ENCODE measurements at regions not wholly inside any gene's neighbourhood (a gene's known extent, or its start where the extent isn't known, plus 50 kb on each side); places are given as distances from the start of the nearest gene placed in this dataset.
"Not testable (repeated sequence)": the region's sequence is repeated elsewhere in the genome, so short reads cannot be mapped to it uniquely, and the experiment has no call there.

DNA sequence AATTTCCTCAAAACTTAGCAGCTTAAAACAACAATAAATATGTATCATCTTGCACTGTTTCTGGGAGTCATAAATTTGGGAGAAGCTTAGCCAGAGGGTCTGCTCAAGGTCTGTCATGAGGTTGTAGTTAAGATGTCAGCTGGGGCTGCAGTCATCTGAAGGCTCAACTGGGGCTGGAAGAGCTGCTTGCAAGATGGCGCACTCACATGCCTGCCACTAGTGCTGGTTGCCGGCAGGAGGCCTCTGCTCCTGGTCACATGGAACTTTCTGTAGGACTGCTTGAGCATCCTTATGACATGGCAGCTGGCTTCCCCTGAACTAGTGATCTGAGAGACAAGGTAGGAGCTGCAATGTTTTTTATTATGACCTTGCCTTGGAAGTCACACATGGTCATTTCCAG lies 215.5 kb upstream of the HAAO start:
- Histone ChIP-seq H3K4me3 (ENCODE audit: low read length) (no peak overlapping the region), H3K9me3 (replicated peaks; ENCODE audit: low read length) (no peaks in the 10 kb centered on the region), H3K9ac (ENCODE audit: low read depth, low read length) (no peak overlapping the region), H3K36me3 (ENCODE audit: insufficient read depth, low read length) (no peaks in the 10 kb centered on the region), H3K4me1 (ENCODE audit: control insufficient read depth, insufficient read depth, low read length) (no peaks in the 10 kb centered on the region), H3K27me3 (ENCODE audit: control insufficient read depth, insufficient read depth, low read length) (no peaks in the 10 kb centered on the region), H3K4me2 (ENCODE audit: low read length) (no peak overlapping the region)

DNA sequence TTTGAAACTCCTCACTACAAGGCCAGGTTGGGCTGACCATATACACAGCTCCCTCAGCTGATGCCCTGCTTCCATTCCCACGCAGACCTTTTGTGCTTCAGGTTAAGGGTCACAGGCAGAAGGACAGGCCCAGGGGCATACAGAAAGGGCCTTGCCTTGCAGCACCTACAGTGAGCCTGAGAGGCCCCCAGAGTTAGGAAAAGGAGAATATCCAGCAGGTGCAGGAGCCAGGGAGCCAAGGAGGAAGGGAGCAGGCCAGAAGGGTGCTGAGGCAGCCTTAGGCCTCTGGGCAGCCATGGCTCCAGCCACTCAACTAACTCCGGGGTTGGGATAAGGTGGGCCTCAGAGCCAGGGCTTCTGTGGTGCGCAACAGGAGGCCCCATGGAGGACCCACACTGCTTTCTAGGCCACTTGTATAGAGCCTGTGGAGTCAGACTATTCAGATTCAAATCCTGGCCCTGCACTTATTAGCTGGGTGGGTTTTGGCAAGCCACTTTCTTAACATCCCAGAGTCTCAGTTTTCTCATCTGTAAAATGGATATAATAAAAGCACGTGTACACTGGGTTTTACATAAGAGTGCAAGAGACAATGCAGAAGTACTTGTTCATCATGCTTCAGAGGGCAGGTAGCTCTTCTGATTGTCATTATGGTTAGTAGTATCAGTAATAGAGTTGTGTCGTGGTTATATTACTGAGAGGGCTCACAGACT lies 214.6 kb upstream of the HAAO start:
- Histone ChIP-seq H3K4me3 (ENCODE audit: low read length) (no peak overlapping the region), H3K9me3 (replicated peaks; ENCODE audit: low read length) (no peaks in the 10 kb centered on the region), H3K27me3 (ENCODE audit: control insufficient read depth, insufficient read depth, low read length) (no peaks in the 10 kb centered on the region), H3K9ac (ENCODE audit: low read depth, low read length) (no peak overlapping the region), H3K4me1 (ENCODE audit: control insufficient read depth, insufficient read depth, low read length) (no peaks in the 10 kb centered on the region), H3K36me3 (ENCODE audit: insufficient read depth, low read length) (no peaks in the 10 kb centered on the region), H3K4me2 (ENCODE audit: low read length) (no peak overlapping the region)

DNA sequence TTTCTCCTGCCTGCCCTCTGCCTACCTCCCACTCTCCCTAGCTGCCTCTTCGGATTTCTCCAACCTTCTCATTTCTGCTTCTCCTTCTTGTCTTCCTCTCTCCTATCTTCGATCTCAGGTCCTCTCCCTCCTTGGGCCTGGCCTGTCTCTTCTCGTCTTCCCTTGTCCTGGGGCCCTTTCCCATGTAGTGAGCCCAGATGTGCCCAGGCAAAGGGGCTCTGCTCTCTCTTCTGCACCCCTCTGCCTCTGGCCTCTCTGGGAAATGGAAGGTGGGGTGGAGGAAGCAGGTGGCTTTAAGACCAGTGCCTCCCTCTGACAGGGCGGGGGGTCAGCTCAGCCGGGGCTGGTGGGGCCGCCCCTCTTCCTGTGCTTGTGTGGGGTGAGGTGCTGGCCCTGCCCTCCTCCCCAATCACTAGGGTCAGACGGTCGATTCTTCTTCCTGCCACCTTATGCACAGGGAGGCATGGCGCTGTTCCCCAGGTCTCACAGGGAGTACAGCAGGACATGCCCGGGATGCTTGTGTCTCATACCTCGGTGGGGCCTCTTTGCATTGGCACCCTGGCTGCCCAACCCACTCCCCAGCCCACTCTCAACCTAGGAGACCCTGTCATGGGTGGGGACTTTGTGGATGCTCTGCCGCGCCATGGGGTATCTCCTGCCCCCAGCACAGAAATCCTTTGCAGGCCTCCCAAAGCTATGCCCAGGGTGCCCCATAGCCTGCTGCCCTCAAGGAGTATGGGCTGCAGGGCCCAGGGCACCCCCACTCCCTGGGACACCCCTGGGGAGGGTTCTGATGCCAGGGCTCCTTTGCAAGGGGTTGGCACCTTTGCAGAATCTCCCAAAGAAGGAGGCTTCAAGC lies 213.8 kb upstream of the HAAO start:
- H3K4me3 ChIP-seq (ENCODE audit: low read length): no peak overlapping the region
- H3K36me3 ChIP-seq (ENCODE audit: insufficient read depth, low read length): no peaks in the 10 kb centered on the region
- no peak overlapping the region for H3K9ac ChIP-seq (ENCODE audit: low read depth, low read length)
- no peaks in the 10 kb centered on the region for H3K27me3 ChIP-seq (ENCODE audit: control insufficient read depth, insufficient read depth, low read length)
- no peak overlapping the region for H3K4me2 ChIP-seq (ENCODE audit: low read length)
- no peaks in the 10 kb centered on the region for H3K9me3 ChIP-seq (replicated peaks; ENCODE audit: low read length)
- H3K4me1 ChIP-seq (ENCODE audit: control insufficient read depth, insufficient read depth, low read length): no peaks in the 10 kb centered on the region

- Histone ChIP-seq H3K4me3 (ENCODE audit: low read length) (no peak overlapping the region), H3K9ac (ENCODE audit: low read depth, low read length) (no peak overlapping the region), H3K4me2 (ENCODE audit: low read length) (no peak overlapping the region), H3K4me1 (ENCODE audit: control insufficient read depth, insufficient read depth, low read length) (no peaks in the 10 kb centered on the region), H3K27me3 (ENCODE audit: control insufficient read depth, insufficient read depth, low read length) (no peaks in the 10 kb centered on the region), H3K36me3 (ENCODE audit: insufficient read depth, low read length) (no peaks in the 10 kb centered on the region), H3K9me3 (replicated peaks; ENCODE audit: low read length) (no peaks in the 10 kb centered on the region)
These were observed 213.0 kb upstream of the HAAO start for GRCh38 chr2:43005245-43005974.

GRCh38 chr2:43004879-43005244 lies 212.5 kb upstream of the HAAO start:
- Histone ChIP-seq H3K9me3 (replicated peaks; ENCODE audit: low read length) (no peaks in the 10 kb centered on the region), H3K4me3 (ENCODE audit: low read length) (no peak overlapping the region), H3K36me3 (ENCODE audit: insufficient read depth, low read length) (no peaks in the 10 kb centered on the region), H3K9ac (ENCODE audit: low read depth, low read length) (no peak overlapping the region), H3K27me3 (ENCODE audit: control insufficient read depth, insufficient read depth, low read length) (no peaks in the 10 kb centered on the region), H3K4me2 (ENCODE audit: low read length) (no peak overlapping the region), H3K4me1 (ENCODE audit: control insufficient read depth, insufficient read depth, low read length) (no peaks in the 10 kb centered on the region)

- H3K4me1 ChIP-seq (ENCODE audit: control insufficient read depth, insufficient read depth, low read length); H3K36me3 ChIP-seq (ENCODE audit: insufficient read depth, low read length); H3K4me3 ChIP-seq (ENCODE audit: low read length): not testable (repeated sequence)
These were observed 211.9 kb upstream of the HAAO start for GRCh38 chr2:43004126-43004865.

GRCh38 chr2:43003702-43004101 lies 211.3 kb upstream of the HAAO start:
- no peak overlapping the region for H3K4me3 ChIP-seq (ENCODE audit: low read length)
- H3K4me2 ChIP-seq (ENCODE audit: low read length): no peak overlapping the region
- no peaks in the 10 kb centered on the region for H3K9me3 ChIP-seq (replicated peaks; ENCODE audit: low read length)
- H3K9ac ChIP-seq (ENCODE audit: low read depth, low read length): no peak overlapping the region
- no peaks in the 10 kb centered on the region for H3K4me1 ChIP-seq (ENCODE audit: control insufficient read depth, insufficient read depth, low read length)
- no peaks in the 10 kb centered on the region for H3K27me3 ChIP-seq (ENCODE audit: control insufficient read depth, insufficient read depth, low read length)
- H3K36me3 ChIP-seq (ENCODE audit: insufficient read depth, low read length): no peaks in the 10 kb centered on the region

More at GRCh38 chr2:43004126-43004865, 211.9 kb upstream of the HAAO start:
- not testable (repeated sequence) for H3K9me3 ChIP-seq (replicated peaks; ENCODE audit: low read length); H3K9ac ChIP-seq (ENCODE audit: low read depth, low read length); H3K27me3 ChIP-seq (ENCODE audit: control insufficient read depth, insufficient read depth, low read length); H3K4me2 ChIP-seq (ENCODE audit: low read length)

- Histone ChIP-seq H3K9me3 (replicated peaks; ENCODE audit: low read length) (no peaks in the 10 kb centered on the region), H3K4me2 (ENCODE audit: low read length) (no peak overlapping the region), H3K9ac (ENCODE audit: low read depth, low read length) (no peak overlapping the region), H3K27me3 (ENCODE audit: control insufficient read depth, insufficient read depth, low read length) (no peaks in the 10 kb centered on the region), H3K36me3 (ENCODE audit: insufficient read depth, low read length) (no peaks in the 10 kb centered on the region), H3K4me1 (ENCODE audit: control insufficient read depth, insufficient read depth, low read length) (no peaks in the 10 kb centered on the region), H3K4me3 (ENCODE audit: low read length) (no peak overlapping the region)
These were observed 209.5 kb upstream of the HAAO start for GRCh38 chr2:43001787-43002468.

DNA sequence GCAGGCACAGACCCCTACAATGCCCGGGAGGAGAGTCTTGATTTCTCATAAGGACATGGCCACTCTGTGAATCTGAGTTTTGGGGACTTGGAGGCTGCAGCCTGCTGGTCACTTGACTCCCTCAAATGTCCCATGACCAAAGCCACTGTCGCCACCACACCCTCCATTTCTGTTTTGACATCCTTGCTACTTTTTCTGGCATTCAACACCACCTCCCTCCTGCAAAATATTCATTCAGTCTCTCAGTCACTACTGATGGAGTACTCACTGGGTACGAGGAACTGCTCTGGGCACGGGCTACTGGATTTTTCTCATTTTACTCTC lies 208.6 kb upstream of the HAAO start:
- no peaks in the 10 kb centered on the region for H3K4me1 ChIP-seq (ENCODE audit: control insufficient read depth, insufficient read depth, low read length)
- no peak overlapping the region for H3K4me3 ChIP-seq (ENCODE audit: low read length)
- H3K9me3 ChIP-seq (replicated peaks; ENCODE audit: low read length): no peaks in the 10 kb centered on the region
- no peak overlapping the region for H3K4me2 ChIP-seq (ENCODE audit: low read length)
- H3K36me3 ChIP-seq (ENCODE audit: insufficient read depth, low read length): no peaks in the 10 kb centered on the region
- H3K27me3 ChIP-seq (ENCODE audit: control insufficient read depth, insufficient read depth, low read length): no peaks in the 10 kb centered on the region
- no peak overlapping the region for H3K9ac ChIP-seq (ENCODE audit: low read depth, low read length)

DNA sequence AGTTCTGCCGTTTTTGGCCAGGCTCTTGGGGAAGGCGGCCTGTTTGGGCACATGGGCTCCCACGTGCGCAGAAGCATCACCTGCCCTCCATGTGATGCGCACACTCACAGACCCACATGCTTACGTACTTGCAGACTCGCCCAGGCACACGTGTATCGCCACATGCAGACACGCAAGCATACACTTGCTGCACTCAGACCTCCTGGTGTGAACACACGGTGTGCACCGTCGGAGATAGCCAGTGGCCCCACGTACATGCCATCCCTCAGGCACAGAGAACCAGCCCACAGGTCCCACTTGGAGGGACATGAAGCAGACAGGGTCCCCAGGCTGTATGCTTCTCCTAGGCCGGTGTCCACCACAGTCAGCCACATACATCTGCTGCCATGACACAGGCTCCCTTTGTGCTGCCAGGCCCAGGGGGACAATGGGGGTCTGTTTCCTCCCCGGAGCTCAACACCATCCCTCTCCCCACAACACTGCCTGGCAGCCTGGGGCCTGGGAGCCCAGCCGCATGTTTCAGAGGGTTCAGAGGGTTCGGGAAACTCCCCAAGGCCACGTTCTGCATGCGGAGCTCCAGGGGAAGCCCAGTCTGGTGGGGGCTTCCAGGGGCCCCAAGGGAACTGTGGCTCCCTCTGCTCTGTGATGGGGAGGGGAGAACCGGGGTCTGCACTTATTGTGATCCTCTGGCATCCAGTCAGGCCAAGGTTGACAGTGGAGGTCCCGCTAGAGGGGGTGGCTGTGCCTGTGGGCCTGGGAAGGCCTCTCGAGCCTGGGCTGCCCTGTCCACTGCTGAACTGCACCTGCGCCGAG lies 208.1 kb upstream of the HAAO start:
- H3K27me3 ChIP-seq (ENCODE audit: control insufficient read depth, insufficient read depth, low read length): no peaks in the 10 kb centered on the region
- H3K36me3 ChIP-seq (ENCODE audit: insufficient read depth, low read length): no peaks in the 10 kb centered on the region
- H3K9ac ChIP-seq (ENCODE audit: low read depth, low read length): no peak overlapping the region

More for the DNA sequence above, 208.1 kb upstream of the HAAO start:
- Histone ChIP-seq H3K4me2 (ENCODE audit: low read length) (no peak overlapping the region), H3K4me1 (ENCODE audit: control insufficient read depth, insufficient read depth, low read length) (no peaks in the 10 kb centered on the region), H3K9me3 (replicated peaks; ENCODE audit: low read length) (no peaks in the 10 kb centered on the region), H3K4me3 (ENCODE audit: low read length) (no peak overlapping the region)
